SU-DHL-6 (cell line): ENCODE measurements at regions not wholly inside any gene's neighbourhood (a gene's known extent, or its start where the extent isn't known, plus 50 kb on each side); places are given as distances from the start of the nearest gene placed in this dataset.

ENCODE experiments used
- H2AFZ ChIP-seq: fragments of 200-600 bp; sonication (generic); 2 replicates; pipeline ENCODE4 v1.6.1; 2014; ENCODE audit warnings: low read depth, mild to moderate bottlenecking, moderate library complexity, mixed read lengths, antibody characterized with exemption, low read length; ENCODE audit not compliant: severe bottlenecking
- H3F3A ChIP-seq: fragments of 200-600 bp; shearing (Covaris generic); 2 replicates; pipeline ENCODE4 v1.6.0; 2016; ENCODE audit warnings: antibody characterized with exemption, mild to moderate bottlenecking; ENCODE audit not compliant: insufficient read depth
- H3K27ac ChIP-seq: fragments of 200-600 bp; sonication (generic); 2 replicates; pipeline ENCODE4 v1.5.1; 2016; ENCODE audit warnings: low read depth, mild to moderate bottlenecking, low read length, moderate library complexity, mixed read lengths
- H3K27me3 ChIP-seq: fragments of 200-600 bp; sonication (generic), shearing (Covaris generic); 2 replicates; pipeline ENCODE4 v1.6.0; 2014; ENCODE audit warnings: mild to moderate bottlenecking, low read length
- H3K36me3 ChIP-seq: fragments of 200-600 bp; sonication (generic); 2 replicates; pipeline ENCODE4 v1.6.1; 2014; ENCODE audit warnings: mild to moderate bottlenecking, low read length, mixed read lengths
- H3K4me2 ChIP-seq: fragments of 300-600, 200-600 bp; shearing (Covaris generic), sonication (generic); 2 replicates; pipeline ENCODE4 v1.6.0; 2014; ENCODE audit warnings: low read length, low read depth, mild to moderate bottlenecking; ENCODE audit not compliant: poor library complexity, severe bottlenecking
- H3K4me3 ChIP-seq: fragments of 200-600 bp; sonication (generic); 2 replicates; pipeline ENCODE4 v1.5.1; 2014; ENCODE audit warnings: antibody characterized with exemption, low read length, mild to moderate bottlenecking, mixed read lengths; ENCODE audit not compliant: insufficient read depth, poor library complexity, severe bottlenecking
- H3K79me2 ChIP-seq: fragments of 200-600 bp; sonication (generic); 2 replicates; pipeline ENCODE4 v1.6.1; 2014; ENCODE audit warnings: mild to moderate bottlenecking, low read length, moderate library complexity; ENCODE audit not compliant: insufficient read depth
- H3K9ac ChIP-seq: fragments of 200-600 bp; sonication (generic); 2 replicates; pipeline ENCODE4 v1.7.0; 2014; ENCODE audit warnings: mild to moderate bottlenecking, low read length
- H3K9me2 ChIP-seq: fragments of 200-600 bp; sonication (generic); replicated peaks from 2 replicates; pipeline ENCODE4 v1.6.1; 2014; ENCODE audit warnings: low read length; ENCODE audit not compliant: insufficient read depth
- H3K9me3 ChIP-seq: fragments of 200-600 bp; sonication (generic); 2 replicates; pipeline ENCODE4 v1.6.1; 2014; ENCODE audit warnings: low read length, mixed read lengths; ENCODE audit not compliant: insufficient read depth
- H4K20me1 ChIP-seq: fragments of 200-600 bp; sonication (generic); 2 replicates; pipeline ENCODE4 v1.6.1; 2014; ENCODE audit warnings: low read depth, mild to moderate bottlenecking, antibody characterized with exemption, low read length, moderate library complexity, mixed read lengths
- EZH2phosphoT487 ChIP-seq: fragments of 200-600 bp; sonication (generic), shearing (Covaris generic); conservative IDR thresholded peaks from 2 replicates; pipeline ENCODE4 v1.6.1; 2018; ENCODE audit warnings: mild to moderate bottlenecking, antibody characterized with exemption, low read length, moderate library complexity, mixed read lengths
- TF ChIP-seq, protein P1 (sequence below): fragments of 200-600 bp; sonication (generic); IDR thresholded peaks from one replicate; pipeline ENCODE4 v1.5.1; 2017; ENCODE audit warnings: antibody characterized with exemption, mild to moderate bottlenecking, low read length, moderate library complexity; ENCODE audit not compliant: insufficient read depth, poor library complexity, severe bottlenecking

DNA sequence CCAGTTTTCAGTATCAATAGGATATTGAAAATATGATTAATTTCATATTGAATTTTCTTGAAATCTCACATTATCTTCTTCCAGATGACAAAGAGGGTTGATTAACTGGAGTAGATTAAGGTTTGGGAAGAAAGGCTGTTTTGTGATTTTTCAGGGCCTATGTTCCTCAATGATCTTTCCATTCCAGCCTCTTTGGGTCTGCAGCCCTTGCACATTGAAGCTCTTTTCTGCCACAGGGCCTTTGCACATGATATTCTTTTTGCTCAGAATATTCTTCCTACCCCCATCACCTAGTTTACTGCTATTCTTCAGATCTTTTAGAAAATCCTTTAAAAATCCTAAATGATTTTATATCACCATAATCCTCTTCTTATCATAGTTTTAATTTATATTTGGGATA is 449.6 kb downstream of the PLCL1 start:
- H4K20me1 ChIP-seq: no peaks in the 10 kb centered on the region
- H3K4me3 ChIP-seq: no peak overlapping the region
- H2AFZ ChIP-seq: no peak overlapping the region
- no peak for TF ChIP-seq EZH2phosphoT487
- TF ChIP-seq, protein P1, sequence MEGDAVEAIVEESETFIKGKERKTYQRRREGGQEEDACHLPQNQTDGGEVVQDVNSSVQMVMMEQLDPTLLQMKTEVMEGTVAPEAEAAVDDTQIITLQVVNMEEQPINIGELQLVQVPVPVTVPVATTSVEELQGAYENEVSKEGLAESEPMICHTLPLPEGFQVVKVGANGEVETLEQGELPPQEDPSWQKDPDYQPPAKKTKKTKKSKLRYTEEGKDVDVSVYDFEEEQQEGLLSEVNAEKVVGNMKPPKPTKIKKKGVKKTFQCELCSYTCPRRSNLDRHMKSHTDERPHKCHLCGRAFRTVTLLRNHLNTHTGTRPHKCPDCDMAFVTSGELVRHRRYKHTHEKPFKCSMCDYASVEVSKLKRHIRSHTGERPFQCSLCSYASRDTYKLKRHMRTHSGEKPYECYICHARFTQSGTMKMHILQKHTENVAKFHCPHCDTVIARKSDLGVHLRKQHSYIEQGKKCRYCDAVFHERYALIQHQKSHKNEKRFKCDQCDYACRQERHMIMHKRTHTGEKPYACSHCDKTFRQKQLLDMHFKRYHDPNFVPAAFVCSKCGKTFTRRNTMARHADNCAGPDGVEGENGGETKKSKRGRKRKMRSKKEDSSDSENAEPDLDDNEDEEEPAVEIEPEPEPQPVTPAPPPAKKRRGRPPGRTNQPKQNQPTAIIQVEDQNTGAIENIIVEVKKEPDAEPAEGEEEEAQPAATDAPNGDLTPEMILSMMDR: no peak
- no peaks in the 10 kb centered on the region for H3K9me3 ChIP-seq
- no peak overlapping the region for H3K27ac ChIP-seq
- no peaks in the 10 kb centered on the region for H3K27me3 ChIP-seq
- no peaks in the 10 kb centered on the region for H3F3A ChIP-seq
- no peak overlapping the region for H3K9ac ChIP-seq
- H3K9me2 ChIP-seq: no peaks in the 10 kb centered on the region
- no peak overlapping the region for H3K4me2 ChIP-seq
- H3K79me2 ChIP-seq: no peaks in the 10 kb centered on the region
- no peaks in the 10 kb centered on the region for H3K36me3 ChIP-seq

DNA sequence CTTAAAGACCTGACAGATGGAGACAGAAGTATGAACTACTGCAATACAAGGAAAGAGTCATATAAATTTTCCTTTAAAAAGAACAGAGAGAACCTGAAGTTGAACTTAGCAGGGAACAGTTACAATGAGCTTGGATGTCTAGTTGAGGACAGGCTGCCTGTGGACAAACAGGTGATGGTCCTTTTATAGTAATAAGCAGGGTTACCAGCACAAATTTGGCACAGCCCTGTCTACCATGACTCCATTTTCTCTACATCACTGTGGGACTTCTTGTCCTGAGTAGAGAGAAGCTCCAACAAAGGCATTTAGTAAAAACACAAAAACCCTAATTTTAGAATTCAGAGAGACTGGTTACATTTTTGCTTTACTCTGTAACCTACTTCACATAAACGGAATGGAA is 448.1 kb downstream of the PLCL1 start:
- no peak overlapping the region for H3K27ac ChIP-seq
- no peaks in the 10 kb centered on the region for H3K9me2 ChIP-seq
- no peaks in the 10 kb centered on the region for H3F3A ChIP-seq
- H3K9me3 ChIP-seq: no peaks in the 10 kb centered on the region
- H2AFZ ChIP-seq: no peak overlapping the region
- H3K4me3 ChIP-seq: no peak overlapping the region
- no peaks in the 10 kb centered on the region for H3K36me3 ChIP-seq
- H3K79me2 ChIP-seq: no peaks in the 10 kb centered on the region
- no peak overlapping the region for H3K9ac ChIP-seq
- TF ChIP-seq, protein P1: no peak
- TF ChIP-seq EZH2phosphoT487: no peak
- no peak overlapping the region for H3K4me2 ChIP-seq
- no peaks in the 10 kb centered on the region for H3K27me3 ChIP-seq
- no peaks in the 10 kb centered on the region for H4K20me1 ChIP-seq

DNA sequence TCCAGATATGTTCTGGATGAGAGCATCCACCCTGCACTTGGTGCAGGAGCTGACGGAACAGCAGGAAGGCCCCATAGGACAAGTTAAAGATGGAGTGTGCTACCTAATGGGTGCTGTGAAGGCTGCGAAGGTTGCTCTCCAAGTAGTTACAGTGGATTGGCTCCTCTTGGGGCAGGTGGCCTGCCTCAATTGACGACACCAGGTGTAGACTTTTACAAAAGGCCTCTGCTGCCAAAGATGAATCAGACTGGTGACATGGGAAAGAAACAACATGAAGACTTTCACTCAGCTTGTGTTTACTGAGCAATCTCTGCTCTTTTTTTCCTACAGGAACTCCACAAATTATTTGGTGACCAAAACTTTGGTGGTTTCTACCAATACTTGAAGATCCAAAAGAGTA is 437.7 kb downstream of the PLCL1 start:
- Histone ChIP-seq H3K36me3 (no peaks in the 10 kb centered on the region), H3K27ac (no peak overlapping the region), H3K79me2 (no peaks in the 10 kb centered on the region), H3K4me3 (no peak overlapping the region), H3K9ac (no peak overlapping the region), H3K27me3 (no peaks in the 10 kb centered on the region), H3K9me3 (no peaks in the 10 kb centered on the region), H3K9me2 (no peaks in the 10 kb centered on the region), H2AFZ (no peak overlapping the region), H4K20me1 (no peaks in the 10 kb centered on the region), H3F3A (no peaks in the 10 kb centered on the region), H3K4me2 (no peak overlapping the region)
- TF ChIP-seq, protein P1: no peak
- TF ChIP-seq EZH2phosphoT487: no peak

DNA sequence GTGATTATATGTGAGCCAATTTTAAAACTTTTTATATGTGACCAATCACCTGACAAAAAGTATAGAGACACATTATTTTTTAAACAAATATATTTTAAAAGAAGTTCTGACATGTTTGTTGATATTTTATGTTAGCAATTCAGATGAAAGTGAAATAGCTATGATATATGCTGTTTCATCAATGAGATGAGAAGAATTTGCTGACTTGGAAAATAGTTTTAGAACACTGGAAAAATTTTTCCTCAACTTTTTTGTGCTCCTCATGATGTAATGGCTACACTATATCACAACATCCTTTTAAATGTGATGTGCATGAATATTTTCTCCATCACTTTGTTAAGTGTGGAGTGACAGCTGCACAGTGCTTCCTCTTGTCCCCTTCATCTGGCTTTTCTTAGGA is 434.0 kb downstream of the PLCL1 start:
- no peak overlapping the region for H3K4me3 ChIP-seq
- H3F3A ChIP-seq: no peaks in the 10 kb centered on the region
- no peak overlapping the region for H3K9ac ChIP-seq
- no peak overlapping the region for H3K27ac ChIP-seq
- no peak overlapping the region for H3K4me2 ChIP-seq
- no peaks in the 10 kb centered on the region for H3K9me2 ChIP-seq
- TF ChIP-seq, protein P1: no peak
- no peak for TF ChIP-seq EZH2phosphoT487
- H3K27me3 ChIP-seq: no peaks in the 10 kb centered on the region
- no peaks in the 10 kb centered on the region for H4K20me1 ChIP-seq
- H3K9me3 ChIP-seq: no peaks in the 10 kb centered on the region
- no peak overlapping the region for H2AFZ ChIP-seq
- H3K36me3 ChIP-seq: no peaks in the 10 kb centered on the region
- H3K79me2 ChIP-seq: no peaks in the 10 kb centered on the region
